GM12873 (cell line): ENCODE measurements at regions not wholly inside any gene's neighbourhood (a gene's known extent, or its start where the extent isn't known, plus 50 kb on each side); places are given as distances from the start of the nearest gene placed in this dataset.

Source experiments
- TF ChIP-seq, protein P1 (sequence below): IDR thresholded peaks from 2 replicates; pipeline ENCODE4 v1.5.1; 2012; ENCODE audit warnings: low read depth, mild to moderate bottlenecking, moderate library complexity, low read length, control low read depth; ENCODE audit not compliant: insufficient read depth; ENCODE audit errors: missing control alignments

DNA sequence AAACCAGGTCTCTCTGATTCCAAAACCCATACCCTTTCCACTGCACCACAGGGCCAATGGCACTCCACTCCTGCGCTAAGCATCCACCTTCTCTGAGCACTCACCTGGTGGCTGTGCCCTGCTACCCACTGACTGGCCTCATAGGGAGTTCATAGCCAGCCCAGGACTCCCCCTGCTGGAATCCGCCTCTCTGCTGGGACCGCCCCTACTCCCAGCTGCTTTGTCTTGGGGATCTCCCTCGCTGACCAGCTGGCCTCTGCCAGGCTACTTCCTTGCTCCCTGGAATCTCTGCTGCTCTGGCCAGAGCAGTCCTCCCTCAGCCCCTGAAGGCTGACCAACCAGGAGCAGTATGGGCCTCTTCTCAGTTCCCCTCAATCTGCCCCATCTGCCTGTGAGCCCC lies 129.7 kb downstream of the FAXC start:
- TF ChIP-seq, protein P1, sequence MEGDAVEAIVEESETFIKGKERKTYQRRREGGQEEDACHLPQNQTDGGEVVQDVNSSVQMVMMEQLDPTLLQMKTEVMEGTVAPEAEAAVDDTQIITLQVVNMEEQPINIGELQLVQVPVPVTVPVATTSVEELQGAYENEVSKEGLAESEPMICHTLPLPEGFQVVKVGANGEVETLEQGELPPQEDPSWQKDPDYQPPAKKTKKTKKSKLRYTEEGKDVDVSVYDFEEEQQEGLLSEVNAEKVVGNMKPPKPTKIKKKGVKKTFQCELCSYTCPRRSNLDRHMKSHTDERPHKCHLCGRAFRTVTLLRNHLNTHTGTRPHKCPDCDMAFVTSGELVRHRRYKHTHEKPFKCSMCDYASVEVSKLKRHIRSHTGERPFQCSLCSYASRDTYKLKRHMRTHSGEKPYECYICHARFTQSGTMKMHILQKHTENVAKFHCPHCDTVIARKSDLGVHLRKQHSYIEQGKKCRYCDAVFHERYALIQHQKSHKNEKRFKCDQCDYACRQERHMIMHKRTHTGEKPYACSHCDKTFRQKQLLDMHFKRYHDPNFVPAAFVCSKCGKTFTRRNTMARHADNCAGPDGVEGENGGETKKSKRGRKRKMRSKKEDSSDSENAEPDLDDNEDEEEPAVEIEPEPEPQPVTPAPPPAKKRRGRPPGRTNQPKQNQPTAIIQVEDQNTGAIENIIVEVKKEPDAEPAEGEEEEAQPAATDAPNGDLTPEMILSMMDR, result peak; percentile 46

DNA sequence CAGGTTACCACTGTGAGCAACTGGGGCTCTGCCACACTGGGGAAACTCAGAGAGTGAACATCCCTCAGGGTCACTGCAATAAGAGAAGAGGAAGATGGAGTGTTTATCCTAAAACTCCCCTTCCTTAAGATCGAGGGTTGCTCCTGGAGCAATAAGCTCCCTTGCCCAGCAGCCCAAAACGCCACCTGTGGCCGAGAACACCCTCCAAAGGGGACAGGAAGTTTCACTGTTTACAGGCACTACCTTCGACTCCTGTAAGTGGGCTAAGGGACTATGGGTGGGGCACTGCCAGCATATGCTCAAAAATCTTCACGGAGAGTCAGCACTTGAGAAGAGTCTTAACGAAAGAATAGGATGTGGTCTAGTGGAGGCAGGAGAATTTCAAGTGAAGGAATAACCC lies 132.5 kb downstream of the FAXC start:
- TF ChIP-seq, protein P1, result no peak

DNA sequence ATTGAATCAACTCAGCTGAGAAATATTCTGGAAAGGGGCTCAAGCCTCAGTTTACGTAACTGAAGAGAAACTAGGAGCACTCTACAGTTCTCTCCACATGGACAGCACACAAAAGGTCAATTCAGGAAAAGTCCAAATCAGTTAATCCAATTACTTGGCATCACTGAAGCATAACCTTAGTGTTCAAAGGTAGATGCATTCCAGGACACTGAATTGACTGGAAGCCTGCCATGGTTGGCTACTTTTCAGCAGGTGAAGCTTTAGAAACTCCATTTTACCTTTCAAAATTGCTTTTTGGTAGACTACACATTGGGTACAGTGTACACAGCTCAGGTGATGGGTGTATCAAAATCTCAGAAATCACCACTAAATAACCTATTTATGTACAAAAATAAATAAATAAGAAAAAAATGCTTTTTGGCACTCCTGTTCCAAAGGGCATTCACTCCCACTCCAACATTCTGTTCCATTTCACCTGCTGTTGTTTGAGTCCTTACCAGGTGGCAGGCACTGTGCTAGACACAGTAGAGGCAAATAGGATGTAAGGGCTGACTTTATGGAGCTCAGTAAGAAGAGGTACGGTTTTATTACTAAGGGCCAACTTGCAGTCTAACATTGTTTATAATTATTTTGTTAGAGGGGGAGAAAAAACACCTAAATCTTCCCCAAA lies 153.4 kb downstream of the FAXC start:
- TF ChIP-seq, protein P1, result no peak

DNA sequence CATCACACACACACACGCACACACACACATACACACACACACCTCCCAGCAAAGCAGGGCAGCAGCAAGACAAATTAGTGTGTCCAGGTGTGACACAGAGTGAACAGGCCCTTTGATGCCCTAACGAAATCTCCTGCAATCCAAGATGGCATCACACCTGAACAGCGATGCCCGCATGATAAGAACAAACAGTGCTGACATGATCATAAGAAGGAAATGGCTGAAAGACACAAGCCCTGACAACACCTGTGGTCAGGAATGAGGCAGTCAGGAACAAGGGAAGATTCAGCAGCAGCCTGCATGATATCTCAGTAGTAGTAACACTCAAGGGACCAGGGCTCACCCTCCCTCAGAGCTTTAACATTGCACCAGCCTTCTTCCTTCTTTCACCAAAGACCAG lies 156.9 kb downstream of the FAXC start:
- TF ChIP-seq, protein P1, result no peak

DNA sequence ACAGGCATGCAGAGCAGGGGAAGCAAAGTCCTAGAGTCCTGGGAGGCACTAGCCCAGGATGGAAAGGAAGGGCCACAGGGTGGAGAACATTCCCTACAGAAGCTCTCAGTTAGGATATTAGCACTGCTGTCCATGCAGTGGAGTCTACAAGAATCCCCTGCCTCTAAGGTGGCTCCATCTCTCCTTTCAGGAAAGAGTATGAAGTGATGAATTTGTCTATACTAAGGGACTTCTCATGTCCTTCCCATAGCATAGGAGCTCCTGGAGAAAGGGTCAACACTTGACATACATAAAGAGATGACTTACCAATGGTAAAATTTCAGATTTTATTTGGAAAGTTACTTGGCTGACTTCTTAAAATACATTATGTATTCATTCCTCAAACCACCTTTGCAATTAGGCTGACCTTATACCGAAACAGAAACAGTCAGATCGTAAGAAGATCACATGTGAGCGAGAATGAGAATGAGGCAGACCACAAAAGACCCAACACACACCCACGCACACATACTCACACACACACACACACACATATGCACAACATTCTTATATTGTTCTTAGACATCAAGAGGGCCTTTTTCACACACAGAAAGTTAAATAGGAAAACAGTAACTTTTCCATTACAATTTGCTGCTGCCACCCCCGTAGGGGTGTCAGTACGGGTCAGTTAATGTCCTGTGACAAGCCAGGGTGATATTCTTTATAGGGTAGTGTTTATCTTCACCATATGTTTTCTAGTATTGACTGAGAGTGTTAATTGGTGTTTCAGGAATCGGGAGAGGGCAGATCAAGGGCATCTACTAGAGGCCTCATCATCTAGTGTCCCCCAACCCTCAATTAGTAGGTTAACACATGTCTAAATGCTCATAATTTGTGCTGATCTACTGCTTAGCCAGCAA lies 159.4 kb downstream of the FAXC start:
- TF ChIP-seq, protein P1, result no peak

DNA sequence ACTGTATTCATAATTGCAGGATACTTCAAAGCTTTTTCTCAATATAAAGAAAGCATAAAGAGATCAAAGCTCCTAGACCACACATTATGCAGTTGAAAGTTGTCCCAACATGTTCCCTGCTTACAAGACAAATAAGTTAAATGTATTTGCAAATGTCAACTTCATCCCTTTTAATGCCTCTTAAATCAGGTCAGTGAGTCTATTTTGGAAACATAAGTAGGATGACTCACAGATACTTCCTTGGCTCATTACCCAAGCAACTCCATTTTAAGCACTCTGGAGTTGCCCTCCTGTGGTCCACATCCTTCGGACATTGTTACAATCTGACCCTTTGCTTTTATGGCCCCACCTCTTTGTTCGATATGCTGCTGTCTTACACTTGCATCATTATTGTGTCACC lies 162.0 kb downstream of the FAXC start:
- TF ChIP-seq, protein P1, result no peak

DNA sequence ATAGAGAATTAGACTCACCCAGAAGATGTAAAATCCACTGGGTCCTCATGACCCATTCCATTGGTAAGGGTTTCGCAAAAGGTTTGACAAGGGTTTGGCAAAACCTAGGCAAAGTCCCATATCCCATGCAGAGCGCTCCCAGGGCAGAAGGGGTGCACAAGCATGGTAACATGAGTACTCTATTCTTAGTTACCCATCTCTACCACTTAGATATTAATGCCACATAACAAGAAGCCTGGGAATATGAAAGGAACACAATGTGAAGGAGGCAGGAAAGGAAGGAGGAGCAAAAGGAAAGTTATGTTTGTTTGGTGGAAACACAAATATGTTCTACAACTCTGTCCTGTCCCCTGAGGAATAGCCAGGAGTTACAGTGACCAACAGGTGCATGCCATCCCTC lies 163.1 kb downstream of the FAXC start:
- TF ChIP-seq, protein P1, result no peak
